ENCODE measurements at regions not wholly inside any gene's neighbourhood (a gene's known extent, or its start where the extent isn't known, plus 50 kb on each side); places are given as distances from the start of the nearest gene placed in this dataset.
A peak's percentile ranks its signal among the peaks of the same experiment; 100 is the strongest.

DNA sequence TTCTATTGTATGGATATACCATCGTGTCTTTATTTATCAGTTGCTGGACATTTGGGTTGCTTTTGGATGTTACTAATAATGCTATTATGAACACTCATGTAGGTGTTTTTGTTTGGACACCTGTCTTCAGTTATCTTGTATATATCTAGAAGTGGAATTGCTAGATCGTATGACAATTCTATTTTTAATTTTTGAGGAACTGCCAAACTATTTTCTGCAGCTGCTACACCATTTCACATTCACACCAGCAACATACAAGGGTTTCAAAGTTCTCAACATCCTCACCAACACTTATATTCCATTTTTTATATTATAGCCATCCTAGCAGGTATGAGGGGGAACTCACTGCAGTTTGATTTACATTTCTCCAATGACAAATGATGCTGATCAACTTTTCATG, 324.6 kb downstream of the CAAP1 start:
- DNase-seq (ENCODE audit: low spot score), result no peak

DNA sequence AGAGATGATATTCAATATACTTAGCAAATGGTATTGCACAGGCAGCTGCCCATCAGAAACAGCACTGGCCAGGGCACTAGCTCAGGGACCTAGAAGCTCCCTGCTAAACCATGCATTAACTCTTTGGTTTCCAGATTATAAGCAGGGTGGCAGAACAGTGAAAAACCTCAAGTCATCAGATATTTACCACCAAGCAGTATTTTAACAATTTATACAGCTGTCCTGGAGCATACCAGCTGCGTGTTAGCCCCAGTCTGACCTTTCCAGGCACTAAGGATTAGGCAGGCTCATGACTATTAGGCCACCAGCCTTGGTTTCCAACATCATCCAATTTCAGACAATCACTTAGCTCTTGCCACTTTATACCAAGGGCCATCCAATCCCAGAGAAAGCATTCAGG, 326.5 kb downstream of the CAAP1 start:
- DNase-seq (ENCODE audit: low spot score), result no peak

DNA sequence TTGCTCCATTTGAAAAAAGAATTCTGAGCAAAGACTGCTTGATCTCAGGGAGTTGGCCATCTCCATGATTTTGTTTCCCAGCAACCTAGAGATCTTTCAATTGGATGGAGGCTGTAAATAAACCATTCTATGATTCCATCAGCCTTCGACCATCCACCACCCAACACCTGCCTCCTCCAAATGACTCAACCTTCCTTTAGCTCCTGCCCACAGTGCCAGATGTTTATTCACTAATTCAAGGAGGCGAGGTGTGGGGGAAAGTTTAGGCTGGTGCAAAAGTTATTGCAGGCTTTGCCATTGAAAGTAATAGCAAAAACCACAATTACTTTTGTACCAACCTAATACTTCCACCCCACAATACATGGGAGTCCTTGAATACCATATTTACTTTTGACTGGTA, 327.5 kb downstream of the CAAP1 start:
- no peak for DNase-seq (ENCODE audit: low spot score)

DNA sequence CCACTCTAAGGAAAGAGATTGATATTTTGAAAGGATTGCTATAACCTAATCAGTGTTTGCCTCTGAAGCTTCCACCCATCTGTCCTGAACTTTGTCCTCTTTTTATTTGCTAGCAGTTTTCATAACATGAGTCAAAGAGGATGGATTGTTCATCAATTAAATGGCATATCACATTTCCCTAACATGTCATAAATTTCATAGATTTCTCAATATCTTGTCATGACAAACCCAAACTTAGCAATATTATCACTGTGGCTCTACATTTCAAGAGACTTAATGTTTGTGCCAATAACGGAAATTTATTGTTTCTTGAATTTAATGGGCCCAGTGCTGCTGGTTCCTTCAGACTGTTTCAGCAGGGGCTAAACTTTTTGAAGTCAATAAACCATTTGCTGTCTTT, 330.3 kb downstream of the CAAP1 start:
- no peak for DNase-seq (ENCODE audit: low spot score)

DNA sequence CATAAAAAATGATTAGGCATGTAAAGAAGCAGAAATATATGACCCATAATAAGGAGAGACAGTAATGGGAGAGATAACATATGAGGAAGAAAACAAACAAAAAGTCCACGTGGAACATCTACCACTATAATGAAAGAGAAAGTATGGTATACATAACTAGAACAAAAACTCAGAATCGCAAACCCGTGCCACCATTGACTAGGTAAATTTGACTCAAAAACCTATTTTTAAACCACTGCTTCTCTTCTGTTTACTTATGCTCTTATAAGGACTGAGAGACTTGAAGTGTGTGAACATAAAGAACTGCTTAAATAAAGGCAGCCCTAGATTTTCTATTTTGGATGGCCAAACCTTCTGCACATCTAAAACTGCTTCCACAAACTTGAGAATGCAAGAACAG, 330.7 kb downstream of the CAAP1 start:
- no peak for DNase-seq (ENCODE audit: low spot score)

DNA sequence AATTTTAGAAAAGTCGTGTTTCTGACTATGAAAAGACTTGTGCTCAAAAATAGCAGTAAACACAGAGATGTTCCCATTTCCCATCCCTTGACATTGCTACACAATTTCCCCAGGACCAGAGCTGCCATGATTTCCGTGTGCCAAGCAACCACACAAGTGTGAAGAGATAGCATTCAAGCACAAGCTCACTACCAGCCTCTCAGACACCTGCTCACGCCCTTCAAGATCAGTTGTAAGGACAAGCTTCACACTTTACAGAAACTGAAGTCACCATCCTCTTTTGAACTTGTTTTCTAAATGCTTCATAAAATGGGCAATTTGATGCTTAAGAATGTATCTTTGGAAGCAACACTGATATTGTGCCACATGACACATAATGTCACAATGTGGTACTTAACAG, 333.1 kb downstream of the CAAP1 start:
- DNase-seq (ENCODE audit: low spot score), result no peak

DNA sequence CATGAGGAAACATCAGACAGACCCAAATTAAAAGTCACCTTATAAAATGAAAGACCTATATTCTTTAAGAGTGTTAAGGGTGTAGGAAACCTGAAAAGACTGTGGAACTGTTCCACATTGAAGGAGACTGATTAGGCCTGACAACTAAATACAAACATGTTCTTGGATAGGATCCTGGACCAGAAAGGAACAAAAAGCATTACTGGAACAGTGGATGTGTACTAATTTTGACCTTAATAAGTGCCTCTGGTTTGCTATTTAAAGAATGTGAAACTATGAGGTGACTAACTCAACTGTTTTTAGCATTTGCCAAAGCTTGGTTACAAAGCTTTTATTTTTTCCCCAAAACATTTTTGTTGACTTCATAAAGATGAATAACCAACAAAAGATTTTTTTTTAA, 340.6 kb downstream of the CAAP1 start:
- no peak for DNase-seq (ENCODE audit: low spot score)

DNA sequence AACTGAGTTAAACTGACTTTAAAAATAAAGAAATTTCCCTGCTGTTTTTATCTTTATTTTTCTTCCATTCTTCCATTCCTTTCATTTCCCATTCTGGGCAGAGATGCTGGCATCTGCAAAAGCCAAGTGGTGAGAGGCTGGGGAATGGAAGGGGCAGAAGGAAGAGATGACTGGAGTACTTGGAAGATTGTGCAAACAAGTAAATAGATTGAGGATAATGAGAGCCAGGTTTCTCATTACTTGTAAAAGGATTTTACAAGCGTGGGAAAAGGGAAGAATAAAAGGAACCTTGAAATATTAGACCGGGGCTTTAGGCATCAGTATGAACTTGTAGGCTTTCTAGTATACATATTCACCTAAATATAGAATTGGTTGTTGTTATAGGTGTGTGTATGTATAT, 341.2 kb downstream of the CAAP1 start:
- DNase-seq (ENCODE audit: low spot score), result no peak

DNA sequence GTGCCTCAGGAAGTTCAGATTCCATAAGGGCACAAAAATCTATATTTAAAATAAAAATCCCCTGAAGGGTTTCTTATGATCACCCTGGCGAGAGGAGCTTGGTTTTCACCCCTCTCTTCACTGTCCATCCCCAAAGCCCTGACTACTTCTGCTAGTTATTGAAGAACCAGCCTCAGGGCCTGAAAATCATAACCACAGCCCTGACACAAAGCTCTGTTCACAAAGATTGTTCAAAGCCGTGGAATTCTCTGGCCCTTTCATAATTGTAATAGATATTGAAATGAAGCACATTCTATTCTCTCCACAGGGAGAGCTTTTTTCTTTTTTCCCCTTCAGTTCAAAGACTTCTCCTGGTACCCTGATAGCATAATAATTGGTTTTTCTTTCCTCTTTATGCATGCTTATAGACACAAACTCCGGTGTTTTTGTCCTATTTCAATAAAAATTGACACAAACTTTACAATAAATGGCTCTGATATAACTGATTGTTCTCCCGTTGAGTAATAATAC, 343.8 kb downstream of the CAAP1 start:
- no peak for DNase-seq (ENCODE audit: low spot score)

DNA sequence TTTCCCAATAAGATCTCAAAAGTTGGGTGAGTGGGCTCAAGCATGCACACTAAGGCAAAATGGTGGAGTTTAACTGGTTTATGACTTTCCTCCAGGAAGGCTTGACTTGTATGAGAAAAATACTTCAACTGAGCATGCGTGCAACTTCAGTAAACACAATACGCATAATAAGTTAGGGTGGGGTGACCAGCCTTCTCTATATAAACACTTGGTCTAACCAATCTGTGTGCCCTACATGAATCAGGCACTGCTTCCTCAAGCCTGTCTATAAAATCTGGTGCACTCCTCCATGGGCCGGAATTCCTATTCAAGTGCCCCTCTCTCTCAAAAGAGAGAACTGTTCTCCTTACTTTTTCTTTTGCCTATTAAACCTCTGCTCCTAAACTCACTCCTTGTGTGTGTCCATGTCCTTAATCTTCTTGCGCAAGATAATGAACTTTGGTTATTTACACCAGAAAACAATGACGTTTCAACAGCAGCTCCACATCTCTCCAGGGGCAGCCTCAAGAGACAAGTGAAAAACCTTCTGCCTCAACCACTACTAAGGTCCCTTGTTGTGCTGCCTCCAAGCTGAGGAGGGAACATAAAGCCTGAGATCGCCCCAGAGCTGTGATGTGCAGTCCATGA, 352.6 kb downstream of the CAAP1 start:
- no peak for DNase-seq (ENCODE audit: low spot score)

DNA sequence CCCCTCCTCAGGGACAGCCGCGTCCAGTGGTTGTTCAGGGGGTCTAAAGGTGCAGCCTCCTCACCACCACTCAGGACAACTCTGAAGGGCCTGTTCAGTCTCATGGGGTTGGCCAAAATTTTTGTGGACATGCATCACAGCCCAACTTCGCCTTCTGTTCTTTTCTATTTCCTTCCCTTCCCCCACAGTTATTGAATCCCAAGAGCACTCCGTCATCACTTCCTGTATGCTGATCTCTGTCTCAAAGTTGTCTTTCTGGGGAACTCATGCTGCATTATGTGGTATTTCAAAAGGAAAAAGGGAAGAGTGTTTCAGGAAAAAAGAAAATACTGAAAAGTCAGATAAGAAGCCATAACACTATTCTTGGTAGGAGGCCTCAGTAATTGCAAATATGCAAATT, 355.4 kb downstream of the CAAP1 start:
- DNase-seq (ENCODE audit: low spot score), result no peak

DNA sequence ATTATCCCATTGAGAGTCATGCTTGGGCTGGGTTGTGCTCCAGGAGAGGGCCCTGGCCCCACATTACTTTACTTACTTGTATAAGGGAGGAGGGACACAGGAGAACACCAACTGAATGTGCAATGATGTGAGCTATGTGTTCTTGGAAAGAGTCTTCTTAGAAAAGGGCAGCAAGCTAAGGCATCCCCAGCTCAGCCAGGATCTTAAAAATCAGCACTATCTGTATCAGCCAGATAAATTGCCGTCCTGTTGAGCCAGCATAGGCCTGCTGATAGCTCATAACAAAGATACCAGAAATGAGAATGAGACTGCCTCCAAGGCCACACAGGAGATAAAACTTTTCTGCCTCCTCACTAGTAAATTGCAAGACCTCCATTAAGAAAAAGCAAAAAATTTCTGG, 357.5 kb downstream of the CAAP1 start:
- no peak for DNase-seq (ENCODE audit: low spot score)

DNA sequence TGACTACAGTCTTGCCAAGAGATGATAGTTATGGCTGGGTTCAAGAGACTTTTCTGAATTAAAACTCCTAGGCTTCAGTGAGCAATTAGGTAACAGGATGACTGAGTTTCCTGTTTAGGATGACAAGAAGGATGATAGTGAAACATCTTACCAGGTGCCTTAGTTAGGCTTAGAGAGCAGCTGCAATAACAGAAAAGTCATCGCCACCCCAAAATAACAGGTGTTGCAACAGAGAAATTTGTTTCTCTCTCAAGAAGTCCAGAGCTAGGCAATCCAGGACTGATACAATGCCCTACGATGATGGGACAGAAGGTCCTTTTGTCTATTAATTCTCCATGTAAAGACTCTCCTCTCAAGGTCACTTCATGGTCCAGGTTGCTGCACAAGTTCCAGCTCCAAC, 361.8 kb downstream of the CAAP1 start:
- no peak for DNase-seq (ENCODE audit: low spot score)

DNA sequence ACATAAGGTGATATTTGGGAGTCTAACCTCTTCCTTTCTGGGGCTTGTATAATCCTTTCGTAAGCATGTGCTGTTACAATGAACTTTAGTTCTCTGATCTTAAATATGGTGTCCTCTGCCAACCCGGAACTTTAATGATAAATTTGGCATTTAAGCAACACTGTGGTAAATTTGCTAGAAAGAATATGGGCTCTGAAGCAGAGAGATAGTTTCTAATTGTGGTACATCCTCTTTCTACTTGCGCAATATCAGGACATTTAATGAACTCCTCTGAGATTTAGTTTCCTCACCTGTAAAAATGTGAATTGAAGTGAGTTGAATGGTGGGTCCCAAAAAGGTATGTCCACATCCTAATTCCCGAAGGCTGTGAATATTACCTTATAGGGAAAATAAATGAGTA, 364.7 kb downstream of the CAAP1 start:
- no peak for DNase-seq (ENCODE audit: low spot score)

DNA sequence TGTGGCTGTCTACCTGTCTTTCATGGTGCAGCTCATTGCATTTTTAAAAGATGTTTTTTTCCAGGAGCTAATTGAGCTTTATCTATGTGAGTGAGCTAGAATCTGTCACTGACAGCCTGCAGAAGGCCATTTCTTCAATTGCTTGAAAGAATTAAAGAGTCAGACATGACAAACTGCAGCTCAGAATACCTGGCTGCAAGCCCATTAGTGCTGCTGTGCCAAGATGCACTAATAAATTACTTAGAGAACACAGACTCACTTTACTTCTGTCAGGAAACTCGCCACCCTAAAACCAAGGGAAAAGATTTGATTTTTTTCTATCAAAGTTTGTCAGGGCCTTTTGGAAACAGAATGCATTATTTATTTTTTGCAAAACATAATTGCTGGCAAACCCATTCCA, 368.3 kb downstream of the CAAP1 start:
- DNase-seq (ENCODE audit: low spot score), result peak; percentile 6

DNA sequence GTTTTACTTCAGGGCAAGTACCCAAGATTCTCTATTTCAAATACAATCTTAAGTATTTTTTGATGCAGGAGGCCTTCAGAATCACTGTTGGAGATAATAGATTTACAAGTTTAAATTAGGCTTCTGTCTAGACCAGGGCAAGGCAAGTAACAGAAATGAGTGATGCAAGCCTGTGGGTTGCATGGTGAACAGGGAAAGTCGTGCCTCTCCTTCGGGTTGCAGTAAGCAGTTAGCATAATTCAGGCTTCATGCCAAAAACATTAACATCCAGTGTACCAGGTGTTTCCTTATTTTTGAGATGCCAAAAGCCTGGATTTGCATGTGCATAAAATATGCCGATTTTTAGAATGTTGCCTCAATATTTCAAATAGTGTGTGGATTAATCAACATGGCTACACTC, 369.0 kb downstream of the CAAP1 start:
- no peak for DNase-seq (ENCODE audit: low spot score)

DNA sequence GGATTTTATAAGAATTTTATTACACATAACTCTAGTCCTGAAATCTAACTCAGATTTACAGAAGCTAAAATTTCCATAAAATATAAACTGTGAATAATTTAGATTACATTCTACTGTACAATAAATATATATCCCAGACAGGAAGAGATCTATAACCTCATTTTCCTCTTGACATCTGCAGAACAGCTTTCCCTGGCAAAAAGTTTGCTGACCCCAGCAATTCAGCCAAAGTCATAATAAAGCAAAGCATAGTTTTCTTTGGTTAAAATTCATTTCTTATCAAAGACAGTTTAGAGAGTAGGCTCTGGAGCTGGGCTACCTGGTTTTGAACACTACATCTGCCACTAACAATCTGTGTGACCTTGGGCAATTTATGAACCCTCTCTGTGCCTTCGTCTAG, 372.5 kb downstream of the CAAP1 start:
- DNase-seq (ENCODE audit: low spot score), result no peak

DNA sequence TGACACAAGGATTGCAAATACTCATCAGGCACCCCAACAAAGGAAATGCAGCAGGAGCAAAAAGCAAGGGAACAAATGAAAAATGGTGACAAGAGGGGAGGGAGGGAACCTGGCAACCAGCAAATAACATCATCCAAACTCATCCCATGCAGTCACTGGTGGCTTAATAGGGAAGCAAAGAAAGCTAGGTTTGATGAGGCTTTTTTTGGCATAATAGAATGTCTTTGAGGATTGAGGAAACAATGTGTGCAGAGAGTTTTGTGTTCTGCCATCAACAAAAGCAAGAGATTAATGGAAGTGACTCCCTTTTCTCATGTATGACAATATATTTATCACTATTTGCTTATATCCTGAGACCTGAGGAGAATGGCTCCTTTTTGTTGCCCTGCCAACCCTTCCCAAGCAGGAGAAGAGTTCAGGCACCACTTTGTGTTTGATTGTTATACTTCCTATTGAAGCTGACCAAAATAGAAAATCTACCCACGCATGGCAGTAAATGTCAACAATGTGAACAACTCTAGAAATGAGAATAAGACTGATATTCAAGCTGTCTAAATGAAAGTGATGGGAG, 375.7 kb downstream of the CAAP1 start:
- no peak for DNase-seq (ENCODE audit: low spot score)

DNA sequence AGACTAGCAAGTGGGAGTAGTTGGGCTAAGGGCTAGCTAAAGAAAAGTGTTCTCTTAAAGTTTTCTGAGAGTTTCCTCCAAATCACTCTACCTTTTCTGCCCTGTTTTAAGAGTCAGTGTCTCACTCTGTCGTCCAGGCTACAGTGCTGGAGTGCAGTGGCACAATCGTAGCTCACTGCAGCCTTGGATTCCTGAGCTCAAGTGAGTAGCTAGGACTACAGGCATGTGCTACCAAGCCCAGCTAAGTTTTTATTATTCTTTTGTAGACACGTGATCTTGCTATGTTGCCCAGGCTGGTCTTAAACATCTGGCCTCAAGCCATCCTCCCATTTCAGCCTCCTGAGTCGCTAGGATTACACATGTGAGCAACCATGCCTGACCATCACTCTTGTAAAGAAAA, 378.9 kb downstream of the CAAP1 start:
- DNase-seq (ENCODE audit: low spot score), result no peak

DNA sequence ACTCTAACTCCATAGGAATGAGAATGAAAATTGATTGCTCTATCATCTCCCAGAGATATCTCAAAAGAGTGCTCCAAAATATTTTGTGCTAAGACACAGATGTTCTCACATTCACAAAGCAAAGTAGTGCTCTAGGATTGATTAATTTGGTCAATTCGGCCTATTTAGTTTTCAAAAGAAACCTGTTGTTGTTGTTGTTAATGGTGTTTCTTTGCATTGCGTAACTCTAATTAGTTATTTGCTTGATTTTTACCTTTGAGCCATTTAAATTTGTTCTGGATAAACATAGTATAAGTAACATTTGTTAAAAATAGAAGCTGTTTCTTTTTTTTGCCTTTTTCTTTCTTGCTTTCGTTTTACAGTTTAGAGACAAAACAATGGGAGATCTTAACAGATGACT, 382.5 kb downstream of the CAAP1 start:
- no peak for DNase-seq (ENCODE audit: low spot score)

DNA sequence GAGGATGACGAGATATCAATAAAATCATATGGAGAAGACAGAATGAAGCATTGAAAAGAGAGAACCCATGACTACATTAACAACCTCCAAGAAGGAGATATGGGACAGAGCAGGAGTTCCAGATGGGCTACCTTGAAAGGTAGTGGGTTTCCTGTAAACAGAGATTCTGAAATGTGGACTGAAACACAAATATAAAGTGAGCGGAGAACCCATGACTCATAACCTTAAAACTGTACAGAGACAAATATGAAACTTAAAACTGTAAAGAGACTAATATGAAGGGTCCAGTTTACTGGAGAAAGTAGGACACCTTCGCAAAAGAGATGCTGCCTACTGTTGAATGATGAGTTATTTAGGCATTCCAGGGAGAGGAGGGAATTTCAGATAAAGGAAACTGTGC, 383.7 kb downstream of the CAAP1 start:
- no peak for DNase-seq (ENCODE audit: low spot score)

DNA sequence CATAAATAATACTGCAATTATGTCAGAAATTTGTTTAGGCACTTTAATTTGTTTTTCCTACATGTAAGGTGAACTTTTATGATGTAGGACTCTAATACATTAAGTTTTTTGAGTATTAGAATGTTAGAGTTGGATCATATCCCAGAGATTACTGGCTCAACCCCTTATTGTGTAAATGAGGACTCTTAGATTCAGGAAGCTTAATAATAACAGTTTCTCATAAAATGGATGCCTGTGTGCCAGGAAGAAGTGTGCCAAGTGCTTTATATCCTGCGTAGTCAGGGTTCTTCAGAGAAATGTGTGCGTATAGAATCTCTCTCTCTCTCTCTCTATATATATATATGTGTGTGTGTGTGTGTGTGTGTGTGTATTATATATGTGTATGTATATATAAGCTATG, 388.5 kb downstream of the CAAP1 start:
- no peak for DNase-seq (ENCODE audit: low spot score)

DNA sequence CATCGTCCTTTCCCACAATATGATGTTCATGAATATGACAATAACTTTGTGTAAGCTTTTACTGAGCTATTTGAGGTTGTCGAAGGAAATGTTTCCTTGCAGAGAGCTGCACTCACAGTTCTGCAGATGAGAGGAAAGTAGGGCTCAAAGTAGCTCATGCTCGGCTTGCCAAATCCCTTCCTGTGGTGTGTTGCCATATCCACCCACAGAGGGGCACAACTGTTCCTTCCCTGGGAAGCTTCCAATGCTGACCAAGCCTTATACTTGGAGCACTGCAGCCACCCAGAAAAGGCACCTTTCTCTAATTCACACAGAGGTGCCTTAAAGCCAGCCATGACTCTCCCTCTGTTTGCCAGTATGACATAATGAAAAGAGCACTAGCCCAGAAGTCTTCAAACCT, 390.3 kb downstream of the CAAP1 start:
- DNase-seq (ENCODE audit: low spot score), result no peak

DNA sequence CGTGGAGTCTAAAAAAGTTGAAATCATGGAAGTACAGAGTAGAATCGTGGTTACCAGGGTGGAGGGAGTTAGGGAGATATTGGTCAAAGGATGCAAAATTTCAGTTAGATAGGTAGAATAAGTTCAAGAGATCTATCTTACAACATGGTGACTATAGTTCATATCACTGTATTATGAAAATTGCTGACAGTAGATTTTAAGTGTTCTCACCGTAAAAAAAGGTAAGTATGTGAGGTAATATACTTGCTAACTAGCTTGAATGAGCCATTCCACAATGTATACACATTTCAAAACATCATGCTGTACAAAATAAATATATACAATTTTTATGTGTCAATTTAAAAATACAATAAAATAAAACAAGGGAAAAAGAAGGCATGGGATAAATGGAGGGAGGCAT, 392.1 kb downstream of the CAAP1 start:
- no peak for DNase-seq (ENCODE audit: low spot score)
